BJ (cell line): ENCODE measurements at regions not wholly inside any gene's neighbourhood (a gene's known extent, or its start where the extent isn't known, plus 50 kb on each side); places are given as distances from the start of the nearest gene placed in this dataset.

Source experiments
- CTCF ChIA-PET: fragments of 350-600 bp; formaldehyde crosslinking; extraction: SDS; loops from one replicate; lab custom pipeline; 2021; ENCODE audit warnings: antibody characterized with exemption, inconsistent platforms; lab: Yijun Ruan, JAX
- POLR2A ChIA-PET: fragments of 300-600 bp; sonication (Branson Sonifier 250); formaldehyde crosslinking; extraction: SDS; loops from one replicate; lab custom pipeline; 2021; ENCODE audit warnings: antibody characterized with exemption; lab: Charles Lee
- DNase-seq: peaks from one replicate; pipeline ENCODE4 v3.0.0-alpha.2; 2011; ENCODE audit warnings: low read depth
- H3K27me3 ChIP-seq: 2 replicates; pipeline ENCODE4 v1.6.0; 2011; ENCODE audit warnings: low read length; ENCODE audit not compliant: control insufficient read depth, insufficient read depth
- H3K36me3 ChIP-seq: 2 replicates; pipeline ENCODE4 v1.5.1; 2011; ENCODE audit warnings: low read length; ENCODE audit not compliant: control insufficient read depth, insufficient read depth
- H3K4me3 ChIP-seq: 2 replicates; pipeline ENCODE4 v1.5.1; 2011; ENCODE audit warnings: low read depth, mild to moderate bottlenecking, control low read depth, low read length
- TF ChIP-seq, protein P1 (sequence below): IDR thresholded peaks from 2 replicates; pipeline ENCODE4 v1.5.1; 2011; ENCODE audit warnings: low read depth, mild to moderate bottlenecking, control low read depth, inconsistent platforms, low read length, moderate library complexity; ENCODE audit not compliant: insufficient read depth

DNA sequence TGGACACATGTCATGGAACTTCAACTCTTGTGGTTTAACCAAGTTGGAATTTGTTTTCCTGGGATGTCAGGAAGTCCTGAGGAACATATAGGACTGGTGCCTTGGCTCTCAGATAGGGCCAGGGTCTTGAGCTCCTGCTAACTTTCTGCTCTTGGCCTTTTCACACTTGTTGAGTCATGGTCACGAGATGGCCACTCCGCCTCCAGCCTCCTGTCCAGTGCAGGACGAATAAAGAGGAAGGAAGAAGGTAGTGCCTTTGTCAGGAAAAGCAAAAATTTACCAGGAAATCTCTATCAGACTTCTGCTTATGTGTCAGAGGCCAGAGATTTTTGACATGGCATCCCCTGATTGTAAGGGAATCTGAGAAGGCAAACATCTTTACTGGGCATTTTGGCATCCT, 89.1 kb upstream of the ARHGAP20 start:
- H3K4me3 ChIP-seq: no peak overlapping the region
- CTCF ChIA-PET: no interaction called here
- no peaks in the 10 kb centered on the region for H3K36me3 ChIP-seq
- TF ChIP-seq, protein P1, sequence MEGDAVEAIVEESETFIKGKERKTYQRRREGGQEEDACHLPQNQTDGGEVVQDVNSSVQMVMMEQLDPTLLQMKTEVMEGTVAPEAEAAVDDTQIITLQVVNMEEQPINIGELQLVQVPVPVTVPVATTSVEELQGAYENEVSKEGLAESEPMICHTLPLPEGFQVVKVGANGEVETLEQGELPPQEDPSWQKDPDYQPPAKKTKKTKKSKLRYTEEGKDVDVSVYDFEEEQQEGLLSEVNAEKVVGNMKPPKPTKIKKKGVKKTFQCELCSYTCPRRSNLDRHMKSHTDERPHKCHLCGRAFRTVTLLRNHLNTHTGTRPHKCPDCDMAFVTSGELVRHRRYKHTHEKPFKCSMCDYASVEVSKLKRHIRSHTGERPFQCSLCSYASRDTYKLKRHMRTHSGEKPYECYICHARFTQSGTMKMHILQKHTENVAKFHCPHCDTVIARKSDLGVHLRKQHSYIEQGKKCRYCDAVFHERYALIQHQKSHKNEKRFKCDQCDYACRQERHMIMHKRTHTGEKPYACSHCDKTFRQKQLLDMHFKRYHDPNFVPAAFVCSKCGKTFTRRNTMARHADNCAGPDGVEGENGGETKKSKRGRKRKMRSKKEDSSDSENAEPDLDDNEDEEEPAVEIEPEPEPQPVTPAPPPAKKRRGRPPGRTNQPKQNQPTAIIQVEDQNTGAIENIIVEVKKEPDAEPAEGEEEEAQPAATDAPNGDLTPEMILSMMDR: no peak
- POLR2A ChIA-PET: no interaction called here
- H3K27me3 ChIP-seq: no peaks in the 10 kb centered on the region
- no peak for DNase-seq

DNA sequence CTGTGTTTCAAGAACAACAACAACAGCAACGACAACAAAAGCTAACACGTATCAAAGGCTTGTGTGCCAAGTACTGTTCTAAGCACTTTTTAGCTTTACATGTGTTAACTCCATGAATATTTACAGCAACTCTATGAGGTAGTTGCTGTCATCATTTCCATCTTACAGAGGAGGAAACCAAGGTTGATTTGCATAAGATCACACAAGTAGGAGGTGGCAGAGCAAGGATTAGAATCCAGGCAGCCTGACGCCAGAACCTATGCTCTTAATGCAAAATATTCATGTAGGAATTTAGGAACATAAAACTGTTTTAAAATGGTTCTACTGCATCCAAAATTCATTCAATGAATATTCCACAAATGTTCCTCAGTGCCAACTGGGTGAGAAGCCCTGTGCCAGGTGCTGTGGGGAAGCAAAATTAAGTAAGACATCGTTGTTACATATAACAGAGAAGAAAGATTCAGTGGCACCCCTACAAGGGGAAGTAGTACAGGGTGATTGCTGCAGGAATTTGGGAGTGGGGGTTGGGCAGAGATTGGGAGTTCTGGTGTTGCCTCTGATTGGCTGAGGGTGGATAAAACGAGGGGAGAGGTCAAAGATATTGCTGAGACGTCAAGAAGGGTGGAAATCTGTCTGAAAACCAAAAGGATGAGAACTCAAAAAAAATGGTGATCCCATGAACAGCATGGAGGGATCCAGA, 86.1 kb upstream of the ARHGAP20 start:
- ChIA-PET CTCF (no interaction called here), POLR2A (no interaction called here)
- Histone ChIP-seq H3K36me3 (no peaks in the 10 kb centered on the region), H3K27me3 (no peaks in the 10 kb centered on the region), H3K4me3 (no peak overlapping the region)
- DNase-seq: no peak
- TF ChIP-seq, protein P1: no peak

DNA sequence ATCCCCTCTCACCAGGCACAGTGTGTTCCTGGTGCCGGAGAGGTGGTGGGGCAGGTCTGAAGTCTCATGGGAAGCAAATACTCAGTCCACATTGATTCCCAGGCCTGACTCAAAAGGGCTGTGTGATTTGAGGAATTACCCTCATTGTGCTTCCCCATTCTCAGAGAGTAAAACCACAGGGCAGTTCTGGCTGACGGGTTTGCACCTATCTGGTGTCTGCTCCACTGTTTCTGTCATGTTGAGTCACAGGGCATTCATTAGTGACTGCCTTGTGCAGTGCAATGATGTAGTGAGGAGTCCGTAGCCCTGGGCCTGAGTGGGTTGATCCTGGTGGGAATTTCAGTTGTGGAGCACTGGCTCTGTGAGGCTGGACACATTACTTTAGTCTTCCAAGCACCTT, 85.2 kb upstream of the ARHGAP20 start:
- TF ChIP-seq, protein P1: no peak
- ChIA-PET POLR2A (no interaction called here), CTCF (no interaction called here)
- no peak for DNase-seq
- Histone ChIP-seq H3K4me3 (no peak overlapping the region), H3K36me3 (no peaks in the 10 kb centered on the region), H3K27me3 (no peaks in the 10 kb centered on the region)

DNA sequence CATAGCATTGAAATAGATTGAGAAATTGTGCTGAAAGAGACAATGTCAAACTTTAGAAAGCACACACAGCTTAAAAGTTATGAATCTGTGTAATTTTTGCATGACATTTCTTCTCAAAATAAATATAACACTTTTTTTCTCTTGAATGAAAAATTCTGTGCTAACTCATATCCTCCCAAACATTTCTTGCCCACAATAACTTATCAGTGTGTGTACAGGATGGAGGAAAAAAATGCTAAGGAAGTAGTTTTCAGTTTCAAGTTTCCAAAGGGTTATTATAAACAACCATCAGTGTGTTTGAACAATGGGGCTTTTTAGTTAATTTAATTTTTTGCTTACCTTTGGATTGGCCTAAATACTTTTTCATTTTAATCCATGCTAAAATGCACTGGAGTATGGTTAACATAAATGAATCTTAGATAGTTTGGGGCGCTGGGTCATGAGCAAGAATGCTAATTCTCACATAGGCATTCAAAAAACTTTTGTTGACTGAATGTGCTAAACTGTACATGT, 82.9 kb upstream of the ARHGAP20 start:
- Histone ChIP-seq H3K27me3 (no peaks in the 10 kb centered on the region), H3K4me3 (no peak overlapping the region), H3K36me3 (no peaks in the 10 kb centered on the region)
- ChIA-PET CTCF (no interaction called here), POLR2A (no interaction called here)
- no peak for DNase-seq
- TF ChIP-seq, protein P1: no peak

- Histone ChIP-seq H3K36me3 (no peaks in the 10 kb centered on the region), H3K4me3 (no peak overlapping the region), H3K27me3 (no peaks in the 10 kb centered on the region)
- no peak for DNase-seq
- POLR2A ChIA-PET: no interaction called here
- CTCF ChIA-PET: no interaction called here
- TF ChIP-seq, protein P1: no peak
Observed at GRCh38 chr11:110793556-110793955, 81.3 kb upstream of the ARHGAP20 start.
